ENCODE measurements at regions not wholly inside any gene's neighbourhood (a gene's known extent, or its start where the extent isn't known, plus 50 kb on each side); places are given as distances from the start of the nearest gene placed in this dataset.
"Not testable (repeated sequence)": the region's sequence is repeated elsewhere in the genome, so short reads cannot be mapped to it uniquely, and the experiment has no call there.

DNA sequence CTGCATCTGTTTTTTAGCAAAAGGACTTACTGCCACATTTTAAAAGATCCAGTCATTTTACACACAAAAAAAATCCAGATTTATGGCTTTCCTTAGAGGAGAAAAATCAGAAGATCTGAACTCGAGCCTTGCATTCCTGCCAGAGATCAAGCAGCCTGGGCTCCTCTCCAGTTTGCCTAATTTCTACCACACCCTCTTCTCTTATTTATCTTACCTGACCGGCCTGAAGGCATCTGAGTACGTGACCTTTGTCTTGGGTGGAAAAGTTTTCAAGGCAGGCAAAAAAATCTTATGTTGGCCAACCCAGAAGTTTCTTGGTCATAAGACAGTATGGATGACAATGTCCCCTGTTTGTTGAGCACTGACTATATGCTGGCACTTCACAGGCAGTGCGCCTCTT lies 60.3 kb downstream of the CHRD start:
- no peak for DNase-seq (ENCODE audit: low spot score)

DNA sequence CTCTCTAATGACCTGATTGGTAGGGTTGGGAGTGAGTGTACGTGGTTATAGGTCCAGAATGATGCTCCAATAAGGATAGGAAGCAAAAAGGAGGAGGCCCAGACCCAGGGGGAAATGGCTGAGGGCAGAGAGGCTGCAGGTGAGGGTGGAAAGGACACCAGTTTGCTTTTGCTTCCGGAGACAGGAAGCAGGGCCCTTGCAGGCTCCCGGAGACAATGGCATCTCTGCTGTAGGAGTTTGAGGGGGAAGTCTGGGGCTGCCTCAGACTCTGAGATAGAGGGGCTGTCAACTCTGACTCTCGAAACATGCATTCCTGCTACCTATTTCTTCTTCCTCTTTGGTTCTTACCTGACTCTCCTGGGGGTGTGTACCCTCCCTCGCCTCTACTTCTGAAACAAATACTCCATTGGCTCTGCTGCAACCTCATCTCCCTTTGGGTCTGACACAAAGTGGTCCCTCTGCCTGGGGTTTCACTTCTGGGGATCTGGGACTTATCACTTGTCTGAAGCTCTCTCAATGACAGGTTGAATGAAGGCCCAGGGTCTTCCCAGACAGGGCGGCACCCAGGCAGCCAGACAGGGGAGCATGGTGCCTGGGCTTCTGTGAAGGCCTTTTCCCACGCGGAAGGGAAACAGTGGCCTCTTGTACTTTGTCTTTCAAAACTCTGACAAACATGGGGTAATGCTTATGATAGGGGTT lies 61.5 kb downstream of the CHRD start:
- no peak for DNase-seq (ENCODE audit: low spot score)

DNA sequence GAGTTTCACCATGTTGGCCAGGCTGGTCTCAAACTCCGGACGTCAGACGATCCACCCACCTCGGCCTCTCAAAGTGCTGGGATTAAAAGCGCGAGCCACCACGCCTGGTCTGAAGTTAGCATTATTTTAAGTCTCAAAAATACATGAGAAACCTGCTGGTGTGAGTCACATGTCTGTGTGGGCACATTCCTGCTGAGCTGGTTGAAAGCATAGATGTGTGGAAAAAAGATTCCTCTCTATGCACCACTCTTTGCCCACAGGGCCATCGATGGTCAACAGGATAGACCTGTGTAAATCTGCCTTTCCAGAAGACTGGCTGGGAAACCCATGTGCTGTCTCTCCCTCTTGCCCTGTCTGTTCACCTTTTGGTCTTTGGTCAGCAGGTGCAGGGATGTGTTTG lies 63.5 kb downstream of the CHRD start:
- DNase-seq (ENCODE audit: low spot score): no peak

DNA sequence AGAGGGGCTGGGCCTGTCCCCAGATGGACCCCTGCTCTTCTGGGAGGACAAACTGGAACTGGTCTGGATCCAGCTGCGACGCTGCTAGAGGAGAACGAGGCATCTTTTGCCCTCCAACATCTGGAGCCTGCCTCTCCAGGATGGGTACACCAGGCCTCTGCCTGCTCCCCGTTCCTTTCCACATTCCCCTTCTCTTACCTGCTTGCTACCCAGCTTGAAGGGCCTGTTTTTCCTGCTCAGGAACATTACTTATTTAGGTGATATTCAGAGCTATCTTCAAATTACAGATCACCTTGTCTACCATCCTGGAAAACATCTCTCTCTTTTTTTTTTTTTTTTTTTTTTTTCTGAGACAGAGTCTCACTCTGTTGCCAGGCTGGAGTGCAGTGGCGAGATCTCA lies 64.0 kb downstream of the CHRD start:
- DNase-seq (ENCODE audit: low spot score): no peak

- peak; percentile 38 for DNase-seq (ENCODE audit: low spot score)
Observed at GRCh38 chr3:184448321-184449160, 68.7 kb downstream of the CHRD start.

DNA sequence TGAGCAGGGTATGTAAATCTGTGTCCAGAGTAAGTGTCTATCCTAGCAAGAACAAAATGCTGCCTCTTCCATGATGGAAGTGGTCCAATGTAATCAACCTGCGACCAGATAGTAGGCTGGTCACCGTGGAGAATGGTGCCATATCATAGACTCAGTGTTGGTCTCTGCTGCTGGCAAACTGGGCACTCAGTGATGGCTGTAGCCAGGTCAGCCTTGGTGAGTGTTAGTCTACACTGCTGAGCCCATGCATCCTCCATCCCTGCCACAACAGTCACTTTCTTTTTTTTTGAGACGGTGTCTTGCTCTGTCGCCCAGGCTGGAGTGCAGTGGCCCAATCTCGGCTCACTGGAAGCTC lies 69.3 kb downstream of the CHRD start:
- DNase-seq (ENCODE audit: low spot score): no peak

- DNase-seq (ENCODE audit: low spot score): no peak
Observed at GRCh38 chr3:184450547-184450946, 70.7 kb downstream of the CHRD start.

DNA sequence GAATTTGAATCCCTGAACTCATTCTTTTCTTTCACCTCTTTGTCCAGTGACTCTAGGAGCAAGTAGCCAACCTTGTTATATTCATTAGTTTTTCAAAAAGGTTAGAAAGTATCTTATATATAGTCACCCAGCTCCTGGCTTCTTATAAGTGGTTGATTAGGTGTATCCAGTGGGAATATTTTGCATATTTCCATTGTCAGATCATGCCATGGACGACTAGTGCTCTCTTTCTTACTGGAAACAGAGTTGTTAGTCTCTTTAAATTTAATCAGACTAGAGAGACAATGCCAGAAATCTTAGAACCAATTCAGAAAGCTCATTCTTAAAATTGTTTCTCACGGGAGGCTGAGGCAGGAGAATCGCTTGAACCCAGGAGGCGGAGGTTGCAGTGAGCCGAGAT lies 73.4 kb downstream of the CHRD start:
- no peak for DNase-seq (ENCODE audit: low spot score)

- DNase-seq (ENCODE audit: low spot score): no peak
Observed at GRCh38 chr3:184455991-184456390, 76.1 kb downstream of the CHRD start.

DNA sequence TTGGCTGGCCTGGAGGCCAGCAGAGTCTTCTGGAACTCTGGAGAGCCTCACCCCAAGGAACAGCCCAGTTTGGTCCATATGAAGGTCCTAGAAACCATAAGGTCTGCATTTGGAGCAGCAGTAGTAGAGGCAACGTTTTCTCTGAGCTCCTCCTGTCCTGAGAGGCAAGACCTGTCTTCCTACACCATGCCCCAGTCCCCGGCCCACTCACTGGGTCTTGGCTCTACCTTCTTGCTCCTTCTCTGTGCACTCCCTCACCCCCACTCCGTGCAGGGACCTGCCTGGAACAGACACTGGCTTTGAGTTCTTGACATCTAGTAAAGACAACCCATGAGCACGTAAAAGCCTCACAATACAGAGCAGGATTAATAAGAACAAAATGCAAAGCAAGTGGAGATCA lies 76.6 kb downstream of the CHRD start:
- no peak for DNase-seq (ENCODE audit: low spot score)

GRCh38 chr3:184457329-184457728 lies 77.5 kb downstream of the CHRD start:
- no peak for DNase-seq (ENCODE audit: low spot score)

GRCh38 chr3:184457784-184458377 lies 78.0 kb downstream of the CHRD start:
- not testable (repeated sequence) for DNase-seq (ENCODE audit: low spot score)

GRCh38 chr3:184459355-184459754 lies 79.5 kb downstream of the CHRD start:
- DNase-seq (ENCODE audit: low spot score): peak; percentile 70

- no peak for DNase-seq (ENCODE audit: low spot score)
Observed at GRCh38 chr3:184460276-184460675, 80.4 kb downstream of the CHRD start.

GRCh38 chr3:184461219-184461618 lies 81.4 kb downstream of the CHRD start:
- no peak for DNase-seq (ENCODE audit: low spot score)

GRCh38 chr3:184465883-184466412 lies 86.1 kb downstream of the CHRD start:
- DNase-seq (ENCODE audit: low spot score): no peak

GRCh38 chr3:184466413-184466960 lies 86.6 kb downstream of the CHRD start:
- DNase-seq (ENCODE audit: low spot score): peak; percentile 40

DNA sequence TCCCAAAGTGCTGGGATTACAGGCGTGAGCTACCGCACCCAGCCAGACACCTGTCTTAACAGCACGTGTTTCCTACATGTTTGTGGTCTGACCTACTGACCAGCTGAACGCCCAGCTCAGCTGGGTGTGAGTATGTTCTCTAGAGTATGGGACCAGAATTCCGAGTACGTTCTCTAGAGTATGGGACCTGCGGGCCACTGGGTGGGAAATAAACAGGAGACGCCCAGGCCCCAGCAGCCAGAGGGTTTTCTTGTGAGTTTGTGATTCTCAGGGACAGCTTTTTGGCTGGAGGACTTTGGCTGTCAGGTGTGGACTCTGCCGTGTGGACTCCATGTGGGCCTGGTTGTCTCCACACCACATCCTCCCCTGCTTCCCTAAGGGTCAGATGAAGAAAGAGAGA lies 87.3 kb downstream of the CHRD start:
- no peak for DNase-seq (ENCODE audit: low spot score)

GRCh38 chr3:184470551-184470950 lies 90.7 kb downstream of the CHRD start:
- DNase-seq (ENCODE audit: low spot score): no peak

DNA sequence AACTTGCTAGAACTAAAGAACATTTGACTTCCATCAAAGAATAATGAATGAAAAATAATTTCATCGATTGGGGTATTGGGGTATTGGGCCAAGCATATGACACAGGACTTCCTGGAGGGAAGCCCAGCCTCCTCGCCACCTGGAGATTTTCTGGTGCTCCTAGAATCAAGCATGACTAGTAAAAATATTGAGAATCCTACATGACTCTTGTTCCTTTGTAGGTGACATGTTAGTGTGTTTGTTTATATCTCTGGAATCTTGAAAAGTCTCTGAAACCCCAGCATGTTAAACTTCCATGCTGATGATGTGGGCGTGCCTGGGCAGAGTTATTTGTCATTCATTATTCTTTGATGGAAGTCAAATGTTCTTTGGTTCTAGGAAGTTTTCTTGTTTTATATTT lies 90.1 kb upstream of the EPHB3 start:
- no peak for DNase-seq (ENCODE audit: low spot score)

GRCh38 chr3:184472723-184473428 lies 88.7 kb upstream of the EPHB3 start:
- no peak for DNase-seq (ENCODE audit: low spot score)

DNA sequence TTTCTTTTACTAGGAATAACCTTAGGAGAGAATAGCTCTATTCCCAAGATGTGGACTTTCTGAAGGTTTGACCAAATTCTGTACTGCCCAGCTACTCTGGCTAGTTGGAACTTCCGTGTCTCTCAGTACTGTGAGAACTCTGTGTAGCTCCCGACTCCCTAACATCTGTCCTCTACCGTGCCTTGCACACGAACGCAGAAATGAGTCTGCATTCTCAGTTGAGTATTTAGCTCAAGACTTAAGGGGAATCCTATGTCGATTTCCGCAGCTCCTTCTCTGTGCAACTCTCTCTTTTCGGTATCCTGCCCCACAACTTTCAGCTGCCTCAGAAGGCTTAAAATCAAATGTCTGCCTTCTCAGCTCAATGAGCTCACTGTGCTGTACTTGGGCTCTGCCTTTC lies 86.7 kb upstream of the EPHB3 start:
- no peak for DNase-seq (ENCODE audit: low spot score)
